ENCODE measurements at regions not wholly inside any gene's neighbourhood (a gene's known extent, or its start where the extent isn't known, plus 50 kb on each side); places are given as distances from the start of the nearest gene placed in this dataset.

DNA sequence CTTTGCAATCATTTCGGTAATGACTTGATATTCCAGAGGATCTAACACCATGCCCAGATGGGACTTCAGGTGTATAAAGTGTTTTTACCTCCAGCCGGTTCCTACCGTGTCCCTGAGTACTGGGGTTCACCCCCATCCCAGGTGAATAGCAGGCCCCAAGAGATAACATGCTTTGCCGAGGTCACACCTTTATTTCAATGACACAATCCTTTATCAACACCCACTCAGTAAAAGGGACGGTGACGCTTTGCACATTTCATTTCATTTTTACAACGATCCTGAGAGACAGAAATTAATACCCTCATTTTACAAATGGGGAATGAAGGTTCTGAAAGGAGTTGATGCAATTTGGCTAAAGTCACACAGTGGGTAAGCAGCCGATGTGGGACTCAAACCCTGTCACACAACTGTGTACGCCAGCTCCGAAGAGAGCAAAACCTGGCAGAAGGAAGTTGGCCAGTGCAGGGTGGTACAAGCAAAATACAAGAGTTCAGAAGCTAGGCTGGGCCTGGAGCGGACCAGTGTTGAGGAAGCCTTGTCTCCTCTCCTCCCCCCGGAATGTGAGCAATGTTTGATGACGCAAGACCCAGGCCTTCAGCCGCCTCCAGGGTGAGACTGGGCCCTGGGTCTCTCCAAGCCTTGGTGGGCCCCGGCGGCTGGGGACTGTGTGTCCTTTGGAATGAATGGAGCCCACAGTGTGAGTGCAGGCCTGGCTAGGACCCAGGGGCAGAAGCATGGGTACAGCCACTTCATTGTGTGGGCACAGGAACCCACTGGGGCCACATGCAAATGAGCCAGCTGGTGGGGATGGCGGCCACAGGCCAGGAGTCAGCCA lies 139.6 kb upstream of the MYCN start:
- H3K36me3 ChIP-seq (ENCODE audit: control insufficient read depth in 2 of 2, insufficient read depth in 1 of 2, low read length in 2 of 2): no peaks in the 10 kb centered on the region
- ChIA-PET POLR2A (no interaction called here), CTCF (no interaction called here)
- H3K4me1 ChIP-seq (ENCODE audit: control insufficient read depth, insufficient read depth, low read length): no peaks in the 10 kb centered on the region
- no peak overlapping the region for H3K27ac ChIP-seq (ENCODE audit: extremely low read depth, low read depth, low read length)
- H3K4me3 ChIP-seq (ENCODE audit: low read depth, low read length): no peak overlapping the region
- no peaks in the 10 kb centered on the region for H3K9me3 ChIP-seq (ENCODE audit: control insufficient read depth, insufficient read depth, low read depth, low read length)
- TF ChIP-seq SETDB1 (IDR thresholded peaks at IDR 0.05; ENCODE audit: insufficient read length, low read length) (no peak), MYNN (tag by site-specific recombination; IDR thresholded peaks at IDR 0.05; ENCODE audit: borderline replicate concordance) (no peak), KLF9 (tag by site-specific recombination; IDR thresholded peaks at IDR 0.05; ENCODE audit: low read depth) (no peak), ZNF701 (tag by site-specific recombination; IDR thresholded peaks at IDR 0.05) (no peak), SALL2 (tag by site-specific recombination; IDR thresholded peaks at IDR 0.05; ENCODE audit: borderline replicate concordance) (no peak), ZNF391 (tag by site-specific recombination; IDR thresholded peaks at IDR 0.05; ENCODE audit: borderline replicate concordance, low read depth) (no peak), GLIS2 (tag by site-specific recombination; IDR thresholded peaks at IDR 0.05) (no peak), PRDM1 (tag by site-specific recombination; IDR thresholded peaks at IDR 0.05) (no peak), YY1 (tag by site-specific recombination; IDR thresholded peaks at IDR 0.05) (no peak), OSR2 (tag by site-specific recombination; IDR thresholded peaks at IDR 0.05) (no peak), ZNF23 (tag by site-specific recombination; IDR thresholded peaks at IDR 0.05; ENCODE audit: borderline replicate concordance) (no peak), ZNF629 (tag by site-specific recombination; IDR thresholded peaks at IDR 0.05) (no peak), KLF10 (tag by site-specific recombination; IDR thresholded peaks at IDR 0.05) (no peak), ZFHX2 (tag by site-specific recombination; conservative IDR thresholded peaks at IDR 0.05) (no peak), ZNF658 (tag by site-specific recombination; IDR thresholded peaks at IDR 0.05) (no peak), ZNF10 (tag by site-specific recombination; IDR thresholded peaks at IDR 0.05) (no peak)
- TF ChIP-seq, protein P1, sequence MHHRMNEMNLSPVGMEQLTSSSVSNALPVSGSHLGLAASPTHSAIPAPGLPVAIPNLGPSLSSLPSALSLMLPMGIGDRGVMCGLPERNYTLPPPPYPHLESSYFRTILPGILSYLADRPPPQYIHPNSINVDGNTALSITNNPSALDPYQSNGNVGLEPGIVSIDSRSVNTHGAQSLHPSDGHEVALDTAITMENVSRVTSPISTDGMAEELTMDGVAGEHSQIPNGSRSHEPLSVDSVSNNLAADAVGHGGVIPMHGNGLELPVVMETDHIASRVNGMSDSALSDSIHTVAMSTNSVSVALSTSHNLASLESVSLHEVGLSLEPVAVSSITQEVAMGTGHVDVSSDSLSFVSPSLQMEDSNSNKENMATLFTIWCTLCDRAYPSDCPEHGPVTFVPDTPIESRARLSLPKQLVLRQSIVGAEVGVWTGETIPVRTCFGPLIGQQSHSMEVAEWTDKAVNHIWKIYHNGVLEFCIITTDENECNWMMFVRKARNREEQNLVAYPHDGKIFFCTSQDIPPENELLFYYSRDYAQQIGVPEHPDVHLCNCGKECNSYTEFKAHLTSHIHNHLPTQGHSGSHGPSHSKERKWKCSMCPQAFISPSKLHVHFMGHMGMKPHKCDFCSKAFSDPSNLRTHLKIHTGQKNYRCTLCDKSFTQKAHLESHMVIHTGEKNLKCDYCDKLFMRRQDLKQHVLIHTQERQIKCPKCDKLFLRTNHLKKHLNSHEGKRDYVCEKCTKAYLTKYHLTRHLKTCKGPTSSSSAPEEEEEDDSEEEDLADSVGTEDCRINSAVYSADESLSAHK (tag by site-specific recombination; IDR thresholded peaks at IDR 0.05): no peak
- TF ChIP-seq, protein P2, sequence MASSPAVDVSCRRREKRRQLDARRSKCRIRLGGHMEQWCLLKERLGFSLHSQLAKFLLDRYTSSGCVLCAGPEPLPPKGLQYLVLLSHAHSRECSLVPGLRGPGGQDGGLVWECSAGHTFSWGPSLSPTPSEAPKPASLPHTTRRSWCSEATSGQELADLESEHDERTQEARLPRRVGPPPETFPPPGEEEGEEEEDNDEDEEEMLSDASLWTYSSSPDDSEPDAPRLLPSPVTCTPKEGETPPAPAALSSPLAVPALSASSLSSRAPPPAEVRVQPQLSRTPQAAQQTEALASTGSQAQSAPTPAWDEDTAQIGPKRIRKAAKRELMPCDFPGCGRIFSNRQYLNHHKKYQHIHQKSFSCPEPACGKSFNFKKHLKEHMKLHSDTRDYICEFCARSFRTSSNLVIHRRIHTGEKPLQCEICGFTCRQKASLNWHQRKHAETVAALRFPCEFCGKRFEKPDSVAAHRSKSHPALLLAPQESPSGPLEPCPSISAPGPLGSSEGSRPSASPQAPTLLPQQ (tag by site-specific recombination; IDR thresholded peaks at IDR 0.05): no peak
- TF ChIP-seq, protein P3, sequence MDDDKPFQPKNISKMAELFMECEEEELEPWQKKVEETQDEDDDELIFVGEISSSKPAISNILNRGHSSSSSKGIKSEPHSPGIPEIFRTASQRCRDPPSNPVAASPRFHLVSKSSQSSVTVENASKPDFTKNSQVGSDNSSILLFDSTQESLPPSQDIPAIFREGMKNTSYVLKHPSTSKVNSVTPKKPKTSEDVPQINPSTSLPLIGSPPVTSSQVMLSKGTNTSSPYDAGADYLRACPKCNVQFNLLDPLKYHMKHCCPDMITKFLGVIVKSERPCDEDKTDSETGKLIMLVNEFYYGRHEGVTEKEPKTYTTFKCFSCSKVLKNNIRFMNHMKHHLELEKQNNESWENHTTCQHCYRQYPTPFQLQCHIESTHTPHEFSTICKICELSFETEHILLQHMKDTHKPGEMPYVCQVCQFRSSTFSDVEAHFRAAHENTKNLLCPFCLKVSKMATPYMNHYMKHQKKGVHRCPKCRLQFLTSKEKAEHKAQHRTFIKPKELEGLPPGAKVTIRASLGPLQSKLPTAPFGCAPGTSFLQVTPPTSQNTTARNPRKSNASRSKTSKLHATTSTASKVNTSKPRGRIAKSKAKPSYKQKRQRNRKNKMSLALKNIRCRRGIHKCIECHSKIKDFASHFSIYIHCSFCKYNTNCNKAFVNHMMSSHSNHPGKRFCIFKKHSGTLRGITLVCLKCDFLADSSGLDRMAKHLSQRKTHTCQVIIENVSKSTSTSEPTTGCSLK (tag by site-specific recombination; IDR thresholded peaks at IDR 0.05): no peak
- TF ChIP-seq, protein P4, sequence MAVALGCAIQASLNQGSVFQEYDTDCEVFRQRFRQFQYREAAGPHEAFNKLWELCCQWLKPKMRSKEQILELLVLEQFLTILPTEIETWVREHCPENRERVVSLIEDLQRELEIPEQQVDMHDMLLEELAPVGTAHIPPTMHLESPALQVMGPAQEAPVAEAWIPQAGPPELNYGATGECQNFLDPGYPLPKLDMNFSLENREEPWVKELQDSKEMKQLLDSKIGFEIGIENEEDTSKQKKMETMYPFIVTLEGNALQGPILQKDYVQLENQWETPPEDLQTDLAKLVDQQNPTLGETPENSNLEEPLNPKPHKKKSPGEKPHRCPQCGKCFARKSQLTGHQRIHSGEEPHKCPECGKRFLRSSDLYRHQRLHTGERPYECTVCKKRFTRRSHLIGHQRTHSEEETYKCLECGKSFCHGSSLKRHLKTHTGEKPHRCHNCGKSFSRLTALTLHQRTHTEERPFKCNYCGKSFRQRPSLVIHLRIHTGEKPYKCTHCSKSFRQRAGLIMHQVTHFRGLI (tag by site-specific recombination; IDR thresholded peaks at IDR 0.05): no peak
